Liver (tissue), 8 donors: ENCODE measurements at regions not wholly inside any gene's neighbourhood (a gene's known extent, or its start where the extent isn't known, plus 50 kb on each side); places are given as distances from the start of the nearest gene placed in this dataset.

Experiments used
- DNase-seq: peaks from one replicate; pipeline ENCODE4 v3.0.0-alpha.2; 2017; ENCODE audit warnings: low spot score
- H3K27ac ChIP-seq, 2 donors: one replicate each; pipeline ENCODE4 v1.7.0; 2013; ENCODE audit warnings: inconsistent platforms in 2 of 2, low read length in 2 of 2, control low read depth in 1 of 2, low read depth in 1 of 2, mild to moderate bottlenecking in 1 of 2
- H3K27me3 ChIP-seq, 4 donors: one replicate each; pipeline versions ENCODE4 v1.6.1 to v1.7.0; 2013; ENCODE audit warnings: low read length in 3 of 4, inconsistent platforms in 1 of 4, mild to moderate bottlenecking in 1 of 4, moderate library complexity in 1 of 4; ENCODE audit not compliant: control insufficient read depth in 4 of 4, insufficient read depth in 4 of 4
- H3K36me3 ChIP-seq, 4 donors: one replicate each; pipeline versions ENCODE4 v1.6.1 to v1.7.0; 2013; ENCODE audit warnings: low read length in 3 of 4, mild to moderate bottlenecking in 3 of 4, low read depth in 1 of 4, moderate library complexity in 1 of 4; ENCODE audit not compliant: control insufficient read depth in 4 of 4, insufficient read depth in 3 of 4
- H3K4me1 ChIP-seq, 4 donors: one replicate each; pipeline versions ENCODE4 v1.6.1 to v1.7.0; 2013; ENCODE audit warnings: low read length in 3 of 4, mild to moderate bottlenecking in 3 of 4, moderate library complexity in 1 of 4; ENCODE audit not compliant: control insufficient read depth in 4 of 4, insufficient read depth in 4 of 4
- H3K4me3 ChIP-seq, 3 donors: one replicate each; pipeline versions ENCODE4 v1.6.1 to v1.7.0; 2013; ENCODE audit warnings: low read length in 3 of 3, control low read depth in 1 of 3, low read depth in 1 of 3, mild to moderate bottlenecking in 1 of 3
- H3K9ac ChIP-seq, 2 donors: one replicate each; pipeline ENCODE4 v1.7.0; 2013; ENCODE audit warnings: low read length in 2 of 2, mild to moderate bottlenecking in 2 of 2, moderate library complexity in 2 of 2, control low read depth in 1 of 2, low read depth in 1 of 2
- H3K9me3 ChIP-seq, 4 donors: one replicate each; pipeline versions ENCODE4 v1.6.1 to v1.7.0; 2013; ENCODE audit warnings: low read length in 3 of 4; ENCODE audit not compliant: control insufficient read depth in 4 of 4
- ATF3 ChIP-seq: IDR thresholded peaks from 2 replicates; pipeline ENCODE4 v1.6.1; 2016; ENCODE audit warnings: antibody characterized with exemption
- CTCF ChIP-seq: fragments of 150-350 bp; IDR thresholded peaks from 2 replicates; pipeline ENCODE4 v1.5.1; 2017; ENCODE audit warnings: improper control_type of control experiment, low read depth, low read length; ENCODE audit not compliant: missing input control
- EGR1 ChIP-seq, 2 donors: IDR thresholded peaks; 2 replicates each; pipeline ENCODE4 v1.6.1; 2016 to 2018; ENCODE audit warnings: antibody characterized with exemption in 2 of 2, low read depth in 2 of 2
- FOXA2 ChIP-seq: IDR thresholded peaks from 2 replicates; pipeline ENCODE4 v1.6.1; 2016; ENCODE audit warnings: antibody characterized with exemption
- HNF4A ChIP-seq, 2 donors: conservative IDR thresholded peaks; 2 replicates each; pipeline ENCODE4 v1.6.1; 2016; ENCODE audit warnings: antibody characterized with exemption in 2 of 2, mild to moderate bottlenecking in 2 of 2
- HNF4G ChIP-seq: IDR thresholded peaks from 2 replicates; pipeline ENCODE4 v1.6.1; 2016; ENCODE audit warnings: antibody characterized with exemption
- JUND ChIP-seq, 2 donors: IDR thresholded peaks; 2 replicates each; pipeline ENCODE4 v1.6.1; 2016; ENCODE audit warnings: antibody characterized with exemption in 2 of 2
- NR2F2 ChIP-seq: IDR thresholded peaks from 2 replicates; pipeline ENCODE4 v1.6.1; 2016; ENCODE audit warnings: antibody characterized with exemption
- RAD21 ChIP-seq, 2 donors: IDR thresholded peaks; 2 replicates each; pipeline ENCODE4 v1.6.1; 2016; ENCODE audit warnings: antibody characterized with exemption in 2 of 2, mild to moderate bottlenecking in 2 of 2
- REST ChIP-seq: IDR thresholded peaks from 2 replicates; pipeline ENCODE4 v1.6.1; 2016; ENCODE audit warnings: antibody characterized with exemption, mild to moderate bottlenecking
- RXRA ChIP-seq, 2 donors: IDR thresholded peaks; 2 replicates each; pipeline ENCODE4 v1.6.1; 2017 to 2018; ENCODE audit warnings: antibody characterized with exemption in 2 of 2, mild to moderate bottlenecking in 1 of 2
- YY1 ChIP-seq: IDR thresholded peaks from 2 replicates; pipeline ENCODE4 v1.6.1; 2016; ENCODE audit warnings: antibody characterized with exemption, mild to moderate bottlenecking
- WGBS: extraction: QIAGEN DNeasy Blood & Tissue Kit; methylation state at CpG from one replicate; pipeline ENCODE4 v1.1.7; 2013; 5-methylcytosine and 5-hydroxymethylcytosine counted together
- TF ChIP-seq, protein P1 (sequence below): IDR thresholded peaks from 2 replicates; pipeline ENCODE4 v1.6.1; 2016; ENCODE audit warnings: antibody characterized with exemption
- donor health status: healthy.
- donor health status: healthy.
- donor health status: healthy.
- donor health status: healthy.
- donor health status: healthy.

DNA sequence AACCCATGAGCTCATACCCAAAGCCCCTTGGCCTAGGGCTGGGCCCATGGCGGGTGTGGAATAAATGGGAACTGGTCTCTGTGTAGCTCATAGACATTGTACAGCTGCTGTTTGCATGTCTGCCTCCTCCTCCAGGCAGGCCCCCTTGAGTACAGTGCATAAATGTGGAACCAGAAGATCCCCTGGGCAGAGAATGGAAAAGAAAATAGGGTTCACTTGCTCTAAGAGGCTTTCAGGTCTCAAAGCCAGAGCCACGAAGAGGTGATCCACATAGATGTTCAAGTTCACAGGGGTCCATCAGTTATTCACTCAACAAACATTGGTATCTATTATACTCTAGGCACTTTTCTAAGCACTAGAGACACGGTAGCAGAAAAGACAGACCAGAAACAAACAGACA, 79.2 kb upstream of the CACNA1A start:
- Histone ChIP-seq H3K9ac (no peak overlapping the region), H3K4me1 (no peaks in the 10 kb centered on the region), H3K4me3 (no peak overlapping the region), H3K27ac (no peak overlapping the region), H3K36me3 (no peaks in the 10 kb centered on the region), H3K27me3 (peaks cover 0 to 3% (median 0%) of the 10 kb centered on the region in 4 donors), H3K9me3 (no peaks in the 10 kb centered on the region)
- DNase-seq, result no peak
- TF ChIP-seq ATF3 (no peak), HNF4G (no peak), YY1 (no peak), EGR1 (IDR thresholded peaks at IDR 0.05; ENCODE audit: low read depth in 2 of 2) (no peak)
- WGBS, result 60% methylated on average over 3 of the region's 3 CpGs

DNA sequence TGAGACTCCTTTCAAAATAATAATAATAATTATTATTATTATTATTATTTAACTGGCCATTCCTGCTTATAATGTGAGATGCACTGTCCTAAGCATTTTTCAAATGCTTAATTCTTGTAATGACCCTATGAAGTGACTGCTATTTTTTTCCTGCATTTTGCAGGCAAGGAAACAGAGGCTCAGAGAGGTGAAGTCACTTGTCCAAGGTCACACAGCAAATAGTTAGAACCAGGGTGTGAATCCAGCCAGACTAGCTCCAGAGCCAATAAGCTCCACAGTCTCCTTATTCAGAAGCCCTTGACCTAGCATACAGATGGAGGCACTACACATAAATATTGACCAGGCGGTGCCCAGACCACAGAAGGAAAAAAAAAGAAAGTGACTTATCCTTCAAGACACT, 77.5 kb upstream of the CACNA1A start:
- Histone ChIP-seq H3K27ac (no peak overlapping the region), H3K4me1 (no peaks in the 10 kb centered on the region), H3K36me3 (no peaks in the 10 kb centered on the region), H3K9me3 (peaks cover 0 to 5% (median 4%) of the 10 kb centered on the region in 4 donors), H3K27me3 (no peaks in the 10 kb centered on the region), H3K4me3 (no peak overlapping the region), H3K9ac (no peak overlapping the region)
- TF ChIP-seq, protein P1, sequence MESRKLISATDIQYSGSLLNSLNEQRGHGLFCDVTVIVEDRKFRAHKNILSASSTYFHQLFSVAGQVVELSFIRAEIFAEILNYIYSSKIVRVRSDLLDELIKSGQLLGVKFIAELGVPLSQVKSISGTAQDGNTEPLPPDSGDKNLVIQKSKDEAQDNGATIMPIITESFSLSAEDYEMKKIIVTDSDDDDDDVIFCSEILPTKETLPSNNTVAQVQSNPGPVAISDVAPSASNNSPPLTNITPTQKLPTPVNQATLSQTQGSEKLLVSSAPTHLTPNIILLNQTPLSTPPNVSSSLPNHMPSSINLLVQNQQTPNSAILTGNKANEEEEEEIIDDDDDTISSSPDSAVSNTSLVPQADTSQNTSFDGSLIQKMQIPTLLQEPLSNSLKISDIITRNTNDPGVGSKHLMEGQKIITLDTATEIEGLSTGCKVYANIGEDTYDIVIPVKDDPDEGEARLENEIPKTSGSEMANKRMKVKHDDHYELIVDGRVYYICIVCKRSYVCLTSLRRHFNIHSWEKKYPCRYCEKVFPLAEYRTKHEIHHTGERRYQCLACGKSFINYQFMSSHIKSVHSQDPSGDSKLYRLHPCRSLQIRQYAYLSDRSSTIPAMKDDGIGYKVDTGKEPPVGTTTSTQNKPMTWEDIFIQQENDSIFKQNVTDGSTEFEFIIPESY, result no peak
- no peak for TF ChIP-seq FOXA2
- WGBS, result 94% methylated on average over 1 of the region's 1 CpG
- no peak for DNase-seq

DNA sequence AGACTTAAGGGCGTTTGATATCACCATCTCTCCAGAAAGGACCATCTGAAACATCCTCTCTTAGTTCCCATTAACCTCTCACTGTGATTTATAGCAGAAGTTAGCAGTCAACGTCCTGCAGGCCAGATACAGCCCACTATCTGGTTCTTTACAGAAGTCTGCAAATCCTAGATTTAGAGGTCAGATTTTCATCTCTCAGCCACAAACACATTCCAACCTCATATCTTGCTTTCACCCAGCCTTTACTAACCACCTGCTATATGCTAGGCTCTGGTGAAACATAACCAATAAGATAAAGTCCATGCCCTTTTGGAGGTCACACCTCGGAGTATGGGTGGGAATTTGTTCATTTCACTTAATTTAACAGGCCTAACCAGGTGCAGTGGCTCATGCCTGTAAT, 76.8 kb upstream of the CACNA1A start:
- H3K4me1 ChIP-seq, result no peaks in the 10 kb centered on the region
- no peaks in the 10 kb centered on the region for H3K27me3 ChIP-seq
- no peak overlapping the region for H3K4me3 ChIP-seq
- TF ChIP-seq YY1 (no peak), CTCF (no peak), RAD21 (IDR thresholded peaks at IDR 0.05) (no peak), ATF3 (no peak), NR2F2 (no peak), FOXA2 (no peak), RXRA (IDR thresholded peaks at IDR 0.05) (no peak), JUND (IDR thresholded peaks at IDR 0.05) (no peak), REST (no peak), HNF4A (conservative IDR thresholded peaks at IDR 0.05) (no peak), HNF4G (no peak)
- peaks cover 0 to 5% (median 5%) of the 10 kb centered on the region in 4 donors for H3K9me3 ChIP-seq
- no peak overlapping the region for H3K9ac ChIP-seq
- WGBS, result 54% methylated on average over 3 of the region's 3 CpGs
- no peaks in the 10 kb centered on the region for H3K36me3 ChIP-seq
- DNase-seq, result no peak
- no peak overlapping the region for H3K27ac ChIP-seq
